Islet precursor cell (in vitro differentiated cells): ENCODE measurements at regions not wholly inside any gene's neighbourhood (a gene's known extent, or its start where the extent isn't known, plus 50 kb on each side); places are given as distances from the start of the nearest gene placed in this dataset.
"Not testable (repeated sequence)": the region's sequence is repeated elsewhere in the genome, so short reads cannot be mapped to it uniquely, and the experiment has no call there.

Experiments used
- DNase-seq: peaks from one replicate; pipeline ENCODE4 v3.0.0-alpha.2; 2018

DNA sequence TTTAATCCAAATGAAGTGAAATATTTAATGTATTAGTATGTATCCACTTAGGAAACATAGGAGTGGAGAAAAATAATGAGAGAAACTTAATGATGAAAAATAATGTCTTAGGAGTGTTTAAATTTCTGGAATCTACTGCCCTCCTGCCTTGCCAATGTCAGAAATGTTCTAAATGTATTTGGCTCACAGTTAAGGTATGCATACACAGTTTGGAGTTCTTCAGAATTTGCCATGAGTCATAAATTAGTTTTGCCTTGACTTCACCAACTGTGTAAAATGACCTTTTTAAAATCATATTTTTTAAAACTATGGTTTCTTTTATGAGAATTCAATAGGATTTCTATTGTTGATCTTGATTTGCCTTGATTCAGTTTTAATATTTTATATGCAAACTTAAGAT, 191.7 kb upstream of the HSF2 start:
- no peak for DNase-seq

DNA sequence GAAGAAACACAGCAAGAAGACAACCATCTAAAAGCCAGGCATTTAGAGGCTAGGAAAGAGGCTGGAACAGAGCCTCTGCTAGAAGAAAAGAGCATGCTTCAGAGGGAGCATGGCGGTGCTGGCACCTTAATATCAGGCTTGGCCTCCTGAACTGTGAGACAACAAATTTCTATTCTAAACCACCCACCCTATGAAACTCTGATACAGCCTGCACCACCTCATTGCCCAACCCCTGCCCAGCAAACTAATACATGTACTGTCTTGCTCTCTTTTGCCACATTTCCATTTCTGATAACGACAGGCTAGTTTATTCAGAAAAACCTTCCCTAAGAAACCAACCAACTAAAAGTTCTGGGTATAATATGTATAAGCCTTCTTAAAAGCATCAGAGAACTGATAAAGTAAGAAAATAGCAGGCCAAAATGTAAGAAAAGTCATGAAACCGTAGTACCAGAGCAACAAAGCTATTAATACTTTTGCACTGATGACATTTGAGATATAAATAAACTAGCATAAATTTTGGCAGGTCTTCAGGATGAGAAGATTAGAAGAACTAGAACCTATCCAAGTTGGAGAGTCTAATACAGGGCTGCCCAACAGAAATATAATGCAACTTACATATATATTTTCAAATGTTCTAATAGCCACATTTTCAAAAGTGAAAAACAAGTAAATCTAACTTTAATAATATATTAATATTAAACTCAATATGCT, 184.7 kb upstream of the HSF2 start:
- DNase-seq = no peak

DNA sequence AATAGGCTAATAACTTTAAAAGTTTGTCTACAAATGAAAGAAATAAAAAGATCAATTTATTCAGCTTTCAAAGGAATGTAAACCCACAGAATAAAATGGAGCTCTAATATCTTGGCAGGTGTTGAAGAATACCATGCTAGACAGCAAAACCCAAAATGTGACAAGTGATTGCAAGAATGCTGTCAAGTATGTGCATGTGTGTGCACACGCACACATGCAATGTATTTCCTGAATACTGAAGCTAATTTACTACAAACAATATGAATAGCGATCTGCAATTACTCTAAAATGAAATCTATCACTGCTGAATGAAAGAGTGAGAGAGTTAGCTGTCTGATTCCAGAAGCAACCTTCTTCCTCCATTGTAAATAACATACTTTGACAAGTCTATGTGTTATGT, 179.2 kb upstream of the HSF2 start:
- no peak for DNase-seq

DNA sequence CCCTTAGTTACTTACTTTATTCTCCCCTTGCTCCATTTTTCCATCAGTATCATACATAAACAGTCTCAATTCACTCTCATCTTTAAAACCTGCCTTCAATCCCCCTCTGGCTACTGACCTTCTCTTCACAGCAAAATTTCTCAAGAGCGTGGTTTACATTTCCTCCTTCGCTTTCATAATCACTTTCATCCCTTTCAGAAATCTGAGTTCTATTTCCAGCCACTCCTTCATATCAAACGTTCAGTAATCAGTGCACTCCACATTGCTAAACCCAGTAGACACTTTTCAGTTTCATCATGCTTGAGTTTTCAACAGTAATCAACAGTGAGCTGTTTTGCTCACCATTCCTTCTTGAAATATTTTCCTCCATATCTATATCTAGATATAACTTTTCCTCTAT, 176.7 kb upstream of the HSF2 start:
- DNase-seq = no peak

DNA sequence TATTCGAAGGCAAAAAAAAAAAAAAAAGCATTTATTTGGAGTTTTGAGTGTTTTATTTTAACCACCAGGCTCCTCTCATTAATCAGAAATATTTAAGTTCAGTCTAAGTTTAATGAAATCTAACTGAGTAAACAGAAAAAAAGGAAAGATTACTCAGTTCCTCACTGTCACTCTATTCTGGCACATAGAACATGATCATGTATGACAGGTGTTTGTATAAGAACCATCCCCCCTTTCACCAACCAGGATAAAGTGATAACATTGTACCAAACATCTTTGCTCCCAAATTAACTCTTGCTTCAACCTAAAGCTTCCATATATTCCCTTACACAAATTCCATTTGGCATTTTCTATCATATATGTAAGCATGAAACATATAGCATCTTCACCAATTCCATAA, 176.2 kb upstream of the HSF2 start:
- DNase-seq = no peak

DNA sequence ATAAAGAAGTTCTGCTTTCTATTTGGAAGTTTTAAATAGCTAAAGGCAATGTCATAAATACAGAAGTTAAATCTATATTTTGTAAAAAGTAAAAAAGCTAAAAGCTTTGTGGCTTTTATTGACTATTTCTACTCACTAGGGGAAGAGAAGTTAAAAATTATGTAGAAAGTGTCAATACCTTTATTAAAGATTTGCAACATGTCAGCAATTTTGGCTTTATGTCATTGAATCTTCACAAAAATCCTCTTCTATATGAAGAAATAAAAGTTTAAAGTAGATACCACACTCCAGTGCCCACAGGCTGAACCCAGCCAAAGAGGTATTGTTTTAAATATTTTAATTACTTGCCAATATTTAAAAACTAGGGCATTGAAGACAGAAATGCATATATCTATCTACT, 160.6 kb upstream of the HSF2 start:
- no peak for DNase-seq

DNA sequence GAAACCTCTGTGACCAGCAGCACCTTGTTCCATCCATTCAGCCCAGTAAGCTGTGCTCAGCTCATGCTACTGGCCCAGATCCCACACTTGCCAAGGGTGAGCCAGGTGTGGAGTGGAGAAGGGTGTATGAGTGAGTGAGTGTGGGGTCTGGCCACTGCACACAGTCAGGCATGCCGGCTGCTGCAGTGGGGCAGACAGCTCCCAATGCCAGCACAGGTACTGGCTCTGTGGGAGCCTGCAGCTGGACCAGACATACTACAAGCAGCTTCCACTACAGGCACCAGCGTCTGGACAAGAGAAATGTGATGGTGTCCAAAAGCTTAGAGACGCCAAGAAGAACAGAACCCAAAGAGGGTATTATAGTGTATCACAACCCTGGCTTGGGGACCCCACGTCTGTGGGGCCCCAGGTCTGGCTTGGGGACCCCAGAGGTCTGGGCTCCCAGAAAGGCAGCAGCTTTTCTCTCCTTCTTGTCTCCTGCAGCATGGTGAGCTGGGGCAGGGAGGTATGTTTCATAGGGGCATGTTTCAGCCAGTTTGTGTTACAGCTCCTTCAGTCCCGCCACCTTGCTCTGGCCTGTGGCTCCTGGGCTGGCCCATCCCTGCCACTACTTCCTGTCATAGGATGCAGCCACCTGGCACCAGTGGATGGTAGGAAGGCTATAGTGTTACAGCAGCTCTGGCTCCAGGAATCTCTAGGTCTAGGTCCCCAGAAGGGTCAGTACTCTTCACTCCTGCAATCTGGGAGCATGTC, 152.4 kb upstream of the HSF2 start:
- DNase-seq = no peak

DNA sequence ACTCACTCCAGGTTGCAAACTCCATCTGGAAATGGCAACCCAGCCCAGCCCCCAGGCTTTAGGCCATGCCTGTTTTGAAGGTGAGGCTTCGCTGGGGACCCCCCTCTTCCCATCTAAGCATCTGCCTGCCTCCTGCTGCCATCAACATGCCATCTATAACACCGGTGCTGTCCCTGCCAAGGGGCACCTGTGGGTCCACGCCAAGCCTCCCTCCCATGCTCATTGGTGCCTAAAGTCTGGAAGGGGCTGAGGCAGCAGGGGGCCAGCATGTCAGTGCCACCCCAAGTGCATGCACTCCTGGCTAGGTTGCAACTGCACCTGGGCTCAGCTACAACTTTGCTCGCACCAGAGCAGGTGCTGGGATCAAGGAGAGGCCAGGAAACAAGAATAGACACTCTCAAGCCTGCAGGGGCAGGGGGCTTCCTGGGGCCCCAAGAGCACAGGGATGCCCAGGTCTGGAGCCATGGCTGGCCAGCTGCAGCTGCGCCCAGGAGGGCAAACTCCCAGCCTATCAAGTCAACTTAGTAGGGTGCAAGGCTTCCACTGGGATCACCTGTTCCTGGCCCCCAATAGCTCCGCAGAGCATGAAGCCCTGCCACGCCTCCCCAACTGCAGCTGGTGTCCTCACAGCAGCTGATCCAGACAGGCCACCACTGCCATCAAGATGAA, 151.3 kb upstream of the HSF2 start:
- DNase-seq = no peak

DNA sequence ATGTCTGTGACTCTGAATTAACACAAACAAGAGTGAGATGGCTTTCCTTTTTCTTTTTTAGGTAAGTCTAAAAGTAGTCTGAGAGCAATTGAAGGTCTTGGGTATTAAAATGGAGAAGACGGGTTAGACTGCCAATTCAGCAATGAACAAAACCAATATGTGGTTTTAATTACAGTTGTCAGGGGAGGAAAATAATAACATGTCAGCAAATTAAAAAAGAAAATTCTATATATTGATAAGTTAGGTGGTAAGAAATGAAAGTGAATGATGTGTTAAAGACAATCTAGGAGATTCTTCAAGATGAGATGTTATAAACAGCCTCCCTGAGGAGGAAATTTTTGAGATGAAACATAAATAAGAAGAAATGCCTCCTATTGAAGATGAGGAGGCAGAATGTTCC, 150.6 kb upstream of the HSF2 start:
- DNase-seq = no peak

DNA sequence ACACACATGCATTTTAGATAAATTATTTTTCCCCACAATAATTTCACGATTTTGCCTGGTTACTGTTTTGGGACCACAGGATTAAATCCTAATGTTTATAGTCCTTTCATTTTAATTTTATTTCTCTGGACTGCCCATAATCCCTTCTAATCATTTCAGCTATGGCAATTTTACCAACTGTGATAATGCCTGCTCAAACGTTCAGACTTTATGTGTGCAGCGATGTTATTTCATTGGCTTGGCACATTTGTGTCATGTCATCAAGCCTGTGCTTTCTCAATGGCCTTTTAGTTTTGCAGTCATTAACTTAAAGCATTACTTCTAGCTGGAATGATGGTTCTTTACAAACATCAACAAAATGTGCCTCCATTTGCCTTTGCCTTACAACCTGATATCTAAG, 140.6 kb upstream of the HSF2 start:
- no peak for DNase-seq

DNA sequence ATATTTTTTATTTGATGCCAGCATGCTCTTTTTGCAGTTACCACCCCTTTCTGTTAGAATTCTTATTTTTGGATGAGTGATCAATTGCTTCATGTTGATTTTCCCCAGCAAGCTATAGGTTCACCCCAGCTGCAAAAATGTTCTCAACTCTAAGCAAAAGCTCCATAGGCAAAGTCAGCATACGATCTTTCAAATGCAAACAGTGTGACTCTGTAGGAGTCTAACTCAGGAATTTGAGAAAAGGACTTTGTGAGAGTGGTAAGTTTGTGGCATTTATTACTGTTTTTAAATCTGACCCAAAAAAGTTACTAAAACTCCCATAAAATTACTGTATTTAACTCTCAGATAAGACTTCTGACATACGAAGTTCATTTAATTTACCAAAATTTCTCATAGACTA, 134.9 kb upstream of the HSF2 start:
- no peak for DNase-seq

DNA sequence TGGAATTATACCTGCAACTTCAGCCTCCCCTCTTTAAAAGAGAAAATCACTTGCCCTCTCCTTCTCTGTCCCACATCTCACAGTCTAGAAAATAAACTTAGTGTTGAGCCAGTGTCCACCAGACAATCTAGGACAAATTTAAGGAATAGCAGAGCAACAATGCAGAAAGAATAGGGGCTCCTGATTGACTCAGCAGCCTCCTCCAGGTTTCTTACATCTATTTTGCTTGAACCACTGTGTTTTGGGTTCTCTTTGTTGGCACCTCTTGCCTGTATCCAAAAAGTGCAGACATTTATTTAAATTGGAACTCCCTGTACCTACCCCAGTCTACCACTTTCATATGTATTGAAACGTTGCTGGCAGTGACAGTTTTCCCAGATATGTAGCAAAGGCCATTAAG, 133.7 kb upstream of the HSF2 start:
- DNase-seq = no peak

DNA sequence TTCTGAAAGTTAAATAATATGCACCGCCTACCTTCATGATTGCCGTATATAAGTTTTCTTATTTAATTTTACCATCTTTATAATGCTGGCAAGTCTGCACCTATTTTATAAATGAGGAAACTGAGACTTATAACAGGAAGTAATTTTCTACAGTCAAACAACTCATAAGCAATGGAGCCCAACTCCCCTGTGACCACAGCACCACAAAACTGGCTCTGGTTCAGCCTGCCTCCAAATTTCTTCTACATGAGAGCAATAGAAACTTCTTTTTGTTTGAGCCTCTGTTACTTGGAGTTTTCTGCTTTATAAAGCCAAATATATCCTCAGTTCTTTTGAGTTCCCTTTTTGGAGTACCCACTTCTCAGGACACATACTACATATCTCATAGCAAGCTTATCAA, 131.1 kb upstream of the HSF2 start:
- no peak for DNase-seq

DNA sequence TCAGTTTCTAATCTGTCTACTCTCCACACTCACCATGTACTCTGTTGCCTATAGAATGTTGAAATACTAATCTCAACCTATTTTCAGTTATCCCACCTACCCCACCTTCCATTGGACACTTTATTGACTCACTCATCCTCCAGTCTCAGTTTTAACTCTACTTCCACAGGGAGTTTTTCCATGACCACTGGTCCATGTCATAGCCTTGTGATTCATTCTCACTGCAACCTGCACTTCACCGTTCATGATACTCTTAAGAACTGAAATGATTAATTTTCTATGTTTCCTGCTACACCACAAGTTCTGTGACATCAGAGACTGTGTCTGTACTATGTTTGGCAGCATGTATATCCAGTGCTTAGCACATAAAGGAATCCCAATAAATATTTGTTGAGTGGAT, 122.8 kb upstream of the HSF2 start:
- no peak for DNase-seq

DNA sequence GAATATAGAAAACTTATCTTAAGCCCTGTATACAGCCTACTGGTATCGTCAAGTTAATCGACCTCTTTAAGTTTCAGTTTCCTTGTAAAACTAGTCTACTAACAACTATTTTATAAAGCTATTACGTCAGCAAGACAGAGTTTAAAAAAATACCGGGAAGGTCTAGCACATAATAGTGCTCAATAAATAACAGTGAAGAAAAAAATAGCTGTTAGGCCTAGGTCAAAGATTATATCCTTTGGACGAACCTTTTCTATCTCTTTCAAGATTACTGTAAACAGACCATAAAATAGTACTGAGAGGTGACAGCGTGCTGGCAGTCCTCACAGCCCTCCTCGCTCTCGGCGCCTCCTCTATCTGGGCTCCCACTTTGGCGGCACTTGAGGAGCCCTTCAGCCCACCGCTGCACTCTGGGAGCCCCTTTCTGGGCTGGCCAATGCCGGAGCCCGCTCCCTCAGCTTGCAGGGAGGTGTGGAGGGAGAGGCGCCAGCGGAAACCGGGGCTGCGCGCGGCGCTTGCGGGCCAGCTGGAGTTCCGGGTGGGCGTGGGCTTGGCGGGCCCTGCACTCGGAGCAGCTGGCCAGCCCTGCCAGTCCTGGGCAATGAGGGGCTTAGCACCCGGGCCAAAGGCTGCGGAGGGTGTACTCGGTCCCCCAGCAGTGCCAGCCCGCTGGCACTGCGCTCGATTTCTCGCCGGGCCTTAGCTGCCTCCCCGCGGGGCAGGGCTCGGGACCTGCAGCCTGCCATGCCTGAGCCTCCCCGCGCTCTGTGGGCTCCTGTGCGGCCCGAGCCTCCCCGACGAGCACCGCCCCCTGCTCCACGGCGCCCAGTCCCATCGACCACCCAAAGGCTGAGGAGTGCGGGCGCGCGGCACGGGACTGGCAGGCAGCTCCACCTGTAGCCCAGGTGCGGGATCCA, 119.1 kb upstream of the HSF2 start:
- DNase-seq = not testable (repeated sequence)

DNA sequence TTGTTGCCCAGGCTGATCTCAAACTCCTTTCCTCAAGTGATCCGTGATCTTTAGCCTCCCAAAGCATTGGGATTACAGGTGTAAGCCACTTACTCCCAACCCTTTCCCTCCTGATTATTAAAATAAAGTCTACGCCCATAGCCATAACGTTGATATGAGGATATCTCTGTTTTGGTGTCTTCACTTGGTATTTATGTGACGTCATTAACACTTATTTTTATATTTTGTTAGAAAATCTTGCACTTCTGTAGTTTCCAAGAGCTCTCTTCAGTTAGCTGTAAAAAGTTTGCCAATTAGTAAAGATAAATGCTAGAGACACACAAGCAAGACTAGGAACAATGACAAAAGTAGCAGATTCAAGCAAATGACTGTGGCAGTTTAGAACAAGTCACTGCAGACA, 115.6 kb upstream of the HSF2 start:
- no peak for DNase-seq

DNA sequence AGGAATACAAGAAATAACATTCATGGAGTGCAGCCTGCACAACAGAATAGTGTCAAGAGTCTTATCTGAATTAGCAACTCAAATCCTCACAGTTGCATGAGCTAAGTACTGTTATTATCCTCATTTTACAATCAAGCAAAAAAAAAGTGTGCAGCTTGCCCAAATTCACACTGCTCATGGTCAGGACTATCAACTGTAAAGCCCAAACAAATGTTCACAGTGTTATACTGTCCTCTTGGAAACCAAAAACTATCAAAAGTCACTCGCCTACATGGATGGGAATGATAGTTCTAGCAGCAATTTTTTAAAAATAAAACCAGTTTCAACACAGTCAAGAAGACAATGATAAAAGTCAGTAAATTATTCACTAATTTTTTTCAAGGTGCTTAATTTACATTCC, 114.6 kb upstream of the HSF2 start:
- no peak for DNase-seq

DNA sequence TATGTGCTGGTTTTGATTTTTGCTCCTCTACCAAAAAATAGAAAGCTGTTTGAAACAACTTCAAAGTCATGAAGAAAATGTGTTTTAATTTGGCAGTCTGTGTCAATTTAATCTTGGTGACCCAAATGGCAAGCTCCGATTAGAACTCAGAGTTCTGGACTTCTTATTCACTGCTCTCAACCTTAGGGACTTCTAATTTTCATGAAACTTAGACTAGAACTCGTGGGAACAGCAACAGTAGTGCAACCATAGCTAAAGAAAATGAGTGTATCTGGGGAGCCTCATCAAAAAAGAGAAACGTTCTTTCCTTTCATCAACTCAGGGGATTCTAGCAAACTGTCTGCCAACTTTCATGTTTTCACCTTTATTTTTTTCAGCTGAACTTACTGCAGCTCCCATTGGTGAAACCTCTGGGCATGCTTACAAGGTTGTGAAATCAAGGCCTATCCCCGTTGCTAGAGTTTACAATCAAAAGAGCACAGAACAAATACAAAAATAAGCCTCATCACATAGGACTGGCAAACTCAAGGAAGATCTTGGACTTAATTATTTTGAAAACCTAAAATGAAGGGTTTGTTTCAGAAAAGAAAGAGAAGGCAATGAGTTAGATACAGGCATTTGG, 114.0 kb upstream of the HSF2 start:
- no peak for DNase-seq

DNA sequence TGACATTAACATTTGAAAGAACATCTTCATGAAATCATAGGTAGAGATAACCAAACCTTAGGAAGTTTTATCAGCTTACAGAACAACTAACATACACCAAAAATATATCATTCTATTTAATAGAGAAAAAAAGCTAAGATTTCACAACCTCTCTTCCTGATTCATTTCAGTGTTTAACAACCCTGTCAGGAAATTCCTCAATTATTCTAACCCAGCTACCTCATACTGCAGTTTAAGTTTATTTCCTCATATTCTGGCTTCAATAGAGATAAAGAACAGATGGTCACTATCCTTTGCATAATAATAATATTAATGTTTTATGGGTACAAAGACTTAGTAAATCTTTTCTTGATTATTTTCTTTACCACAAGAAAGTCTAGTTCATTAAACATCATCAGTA, 112.9 kb upstream of the HSF2 start:
- no peak for DNase-seq

DNA sequence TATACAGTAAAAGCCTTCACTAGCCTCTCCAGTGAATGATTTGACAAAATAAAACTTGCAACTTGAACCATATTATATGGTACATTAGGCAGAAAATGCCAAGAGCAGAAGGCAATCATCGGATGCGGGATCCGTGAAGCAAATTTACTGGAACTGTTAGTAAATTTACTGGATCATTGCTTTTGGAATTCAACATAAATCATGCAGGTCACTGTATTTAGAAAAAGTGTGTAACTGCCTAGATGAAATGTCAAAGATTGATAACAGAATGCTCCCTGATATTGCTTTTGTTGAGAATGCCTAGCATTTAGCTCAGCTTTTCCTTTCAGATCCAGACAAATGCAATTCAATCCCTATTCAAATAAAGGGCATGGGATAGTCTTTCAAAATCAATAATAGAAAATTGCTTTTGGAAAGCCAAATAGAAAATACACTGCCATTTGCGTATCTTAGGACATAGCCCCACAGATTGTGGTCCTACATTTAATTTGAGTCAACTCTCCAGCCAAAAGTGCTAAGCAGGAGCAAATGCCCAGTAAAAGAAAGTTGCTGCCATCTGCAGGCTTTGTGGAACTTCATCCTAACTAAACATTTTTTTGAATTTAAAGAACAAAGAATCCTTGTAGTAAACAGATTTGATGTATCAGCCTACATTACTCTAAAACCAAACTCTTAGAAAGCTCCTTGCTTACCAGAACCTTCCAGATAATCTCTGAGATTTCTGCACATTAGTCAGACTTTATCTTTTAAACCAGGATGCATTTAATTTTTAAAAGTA, 109.5 kb upstream of the HSF2 start:
- no peak for DNase-seq

DNA sequence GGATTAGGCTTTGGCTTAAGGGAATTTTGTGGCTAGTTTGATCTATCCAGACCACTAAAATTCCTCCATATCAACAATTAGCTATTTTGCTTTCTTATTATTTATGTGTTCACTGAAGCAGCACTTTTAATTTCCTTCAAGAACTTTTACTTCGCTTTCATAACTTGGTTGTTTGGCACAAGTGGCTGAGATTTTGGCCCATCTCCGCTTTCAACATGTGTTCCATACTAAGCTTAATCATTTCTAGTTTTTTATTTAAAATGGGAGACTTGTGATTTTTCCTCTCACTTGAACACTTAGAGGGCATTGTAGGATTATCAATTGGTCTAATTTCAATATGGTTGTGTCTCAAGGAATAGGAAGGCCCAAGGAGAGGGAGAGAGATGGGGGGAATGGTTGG, 102.4 kb upstream of the HSF2 start:
- no peak for DNase-seq

DNA sequence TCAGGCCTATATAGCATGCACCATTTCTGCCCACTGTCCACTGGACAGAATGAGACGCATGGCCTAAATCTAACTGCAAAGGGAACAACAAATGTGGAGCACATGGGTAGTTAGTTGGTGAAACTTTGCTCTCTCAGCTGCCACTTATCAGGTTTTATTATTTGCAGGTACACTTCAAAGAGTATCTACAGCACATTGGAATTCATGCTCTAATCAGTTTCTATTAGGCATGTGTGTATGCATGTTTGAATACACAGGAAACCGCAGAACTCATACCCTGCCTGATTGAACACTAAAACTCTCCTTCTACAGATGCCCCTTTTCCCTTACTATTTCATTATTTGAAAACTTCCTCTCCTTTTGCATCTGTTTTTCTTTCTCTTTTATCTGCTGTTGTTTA, 97.4 kb upstream of the HSF2 start:
- no peak for DNase-seq
